ENCODE measurements at regions not wholly inside any gene's neighbourhood (a gene's known extent, or its start where the extent isn't known, plus 50 kb on each side); places are given as distances from the start of the nearest gene placed in this dataset.

DNA sequence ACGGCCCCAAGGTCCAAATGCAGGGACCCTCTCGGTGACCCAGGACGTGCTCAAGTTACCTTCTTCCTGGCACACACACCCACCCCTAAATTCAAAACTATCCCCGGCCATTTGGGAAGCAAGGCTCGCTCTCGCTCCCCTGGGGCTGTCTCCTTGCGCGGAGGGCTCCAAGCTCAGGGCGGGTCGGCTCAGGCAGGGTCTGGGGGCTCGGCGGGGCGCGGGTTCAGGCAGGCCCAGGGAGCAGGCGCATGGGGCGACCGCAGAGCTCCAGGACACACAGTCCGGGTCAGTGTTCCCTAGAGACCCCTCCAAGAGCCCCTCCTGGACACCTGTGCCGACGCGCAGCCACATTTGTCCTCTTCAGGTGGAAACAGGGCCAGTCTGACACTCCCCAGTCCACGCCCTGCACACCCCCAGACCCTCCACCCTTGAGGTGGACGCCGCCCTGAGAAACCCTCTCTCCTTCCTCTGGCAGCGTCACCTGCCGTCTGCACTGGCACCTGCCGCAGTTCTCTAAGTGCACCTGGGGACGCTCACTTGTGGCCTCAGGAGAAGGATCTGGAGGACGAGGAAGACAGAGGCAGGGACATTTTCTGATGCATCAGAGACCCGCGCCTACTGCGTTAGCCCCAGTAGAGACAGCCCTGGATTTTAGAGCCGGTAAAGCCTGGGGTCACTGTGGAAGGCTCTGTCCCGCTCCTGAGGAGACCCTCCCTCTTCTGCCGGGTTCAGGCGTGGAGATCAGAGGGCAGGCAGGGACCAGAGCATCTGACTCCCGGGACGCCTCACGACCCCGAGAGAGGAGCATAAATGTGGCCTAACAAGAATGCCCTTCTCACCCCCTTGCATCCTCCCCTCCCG is 138.8 kb downstream of the TWIST2 start:
- no peak overlapping the region for H3K4me3 ChIP-seq (ENCODE audit: low read depth, low read length)
- no peak for TF ChIP-seq CTCF (IDR thresholded peaks at IDR 0.05; ENCODE audit: insufficient read depth, low read length, missing control alignments)
- no peak for DNase-seq (ENCODE audit: low read depth, low spot score)
- ChIA-PET CTCF (interaction anchor here (1.0 to 3.8 kb wide), 2 partner anchors 12 to 200 kb away, joined by 3 to 21 read pairs; no protein-coding TSS in a partner anchor), POLR2A (no interaction called here)

DNA sequence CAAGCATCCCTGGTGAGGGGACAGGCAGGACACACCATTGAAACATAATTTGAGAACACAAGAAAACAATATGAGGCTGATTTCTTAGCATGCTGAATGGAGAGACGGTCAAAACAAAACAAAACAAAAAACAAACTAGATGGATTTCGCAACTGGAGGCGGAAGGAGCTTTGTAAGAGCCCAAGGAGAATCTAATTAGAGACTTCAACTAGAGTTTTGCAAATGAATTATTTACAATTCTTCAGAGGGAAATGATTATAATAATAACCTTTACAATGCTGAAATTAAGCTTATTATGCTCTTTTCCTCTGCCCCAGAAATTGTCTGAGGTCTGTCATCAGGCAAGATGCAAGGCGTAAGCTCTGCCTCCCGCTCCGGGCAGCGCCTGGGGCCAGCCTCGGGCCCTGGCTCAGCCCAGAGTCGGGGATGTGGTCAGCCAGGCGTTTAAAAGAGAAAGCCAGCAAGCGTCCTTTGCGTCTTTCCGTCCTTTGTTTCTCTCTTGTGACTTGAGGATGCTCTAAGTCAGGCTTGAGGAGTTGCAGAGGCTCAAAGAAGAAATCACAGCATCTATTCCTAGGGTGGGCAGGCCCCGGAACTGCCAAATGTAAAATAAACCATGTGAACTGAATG is 139.6 kb downstream of the TWIST2 start:
- CTCF ChIA-PET: interaction anchor here (1.0 kb wide), 1 partner anchor 201 kb away, joined by 3 read pairs; no protein-coding TSS in a partner anchor
- no peak overlapping the region for H3K4me3 ChIP-seq (ENCODE audit: low read depth, low read length)
- POLR2A ChIA-PET: no interaction called here
- no peak for TF ChIP-seq CTCF (IDR thresholded peaks at IDR 0.05; ENCODE audit: insufficient read depth, low read length, missing control alignments)
- DNase-seq (ENCODE audit: low read depth, low spot score): no peak

- POLR2A ChIA-PET: no interaction called here
- DNase-seq (ENCODE audit: low read depth, low spot score): no peak
- CTCF ChIA-PET: no interaction called here
- H3K4me3 ChIP-seq (ENCODE audit: low read depth, low read length): no peak overlapping the region
- no peak for TF ChIP-seq CTCF (IDR thresholded peaks at IDR 0.05; ENCODE audit: insufficient read depth, low read length, missing control alignments)
Measured at GRCh38 chr2:238988105-238988504, 140.2 kb downstream of the TWIST2 start.

GRCh38 chr2:238988752-238989151 is 140.9 kb downstream of the TWIST2 start:
- no peak for DNase-seq (ENCODE audit: low read depth, low spot score)
- no peak for TF ChIP-seq CTCF (IDR thresholded peaks at IDR 0.05; ENCODE audit: insufficient read depth, low read length, missing control alignments)

GRCh38 chr2:238989484-238989883 is 141.6 kb downstream of the TWIST2 start:
- no peak for DNase-seq (ENCODE audit: low read depth, low spot score)
- ChIA-PET POLR2A (no interaction called here), CTCF (interaction anchor here (1.0 kb wide), 1 partner anchor 15 kb away, joined by 3 read pairs; no protein-coding TSS in a partner anchor)

More at GRCh38 chr2:238988752-238989151, 140.9 kb downstream of the TWIST2 start:
- ChIA-PET POLR2A (no interaction called here), CTCF (interaction anchor here (1.0 kb wide), 1 partner anchor 14 kb away, joined by 3 read pairs; no protein-coding TSS in a partner anchor)
- H3K4me3 ChIP-seq (ENCODE audit: low read depth, low read length): no peak overlapping the region

More at GRCh38 chr2:238989484-238989883, 141.6 kb downstream of the TWIST2 start:
- no peak for TF ChIP-seq CTCF (IDR thresholded peaks at IDR 0.05; ENCODE audit: insufficient read depth, low read length, missing control alignments)
- no peak overlapping the region for H3K4me3 ChIP-seq (ENCODE audit: low read depth, low read length)

Data from AG04449 (cell line).